ENCODE measurements at regions not wholly inside any gene's neighbourhood (a gene's known extent, or its start where the extent isn't known, plus 50 kb on each side); places are given as distances from the start of the nearest gene placed in this dataset.
"Not testable (repeated sequence)": the region's sequence is repeated elsewhere in the genome, so short reads cannot be mapped to it uniquely, and the experiment has no call there.

GRCh38 chrX:122224137-122224536, 959.9 kb upstream of the GRIA3 start:
- not testable (repeated sequence) for DNase-seq

DNA sequence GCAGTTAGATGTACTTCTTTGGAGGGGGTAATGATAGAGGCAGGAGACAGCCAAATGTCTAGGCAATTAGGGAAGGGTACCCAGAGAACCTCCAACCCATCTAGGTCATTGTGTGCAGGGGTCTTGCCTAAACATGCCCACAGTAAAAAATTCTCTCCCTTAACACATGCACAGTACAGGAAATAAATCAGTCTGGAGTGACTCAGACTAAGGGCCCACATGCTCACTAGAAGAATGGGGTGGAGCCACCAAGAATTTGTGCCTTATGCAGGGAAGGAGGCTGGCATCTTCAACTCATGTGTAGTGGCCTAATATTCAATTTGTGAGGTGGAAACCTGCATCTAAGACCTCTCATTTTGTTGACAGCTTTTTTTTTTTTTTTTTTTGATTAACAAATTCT, 945.3 kb upstream of the GRIA3 start:
- no peak for DNase-seq

DNA sequence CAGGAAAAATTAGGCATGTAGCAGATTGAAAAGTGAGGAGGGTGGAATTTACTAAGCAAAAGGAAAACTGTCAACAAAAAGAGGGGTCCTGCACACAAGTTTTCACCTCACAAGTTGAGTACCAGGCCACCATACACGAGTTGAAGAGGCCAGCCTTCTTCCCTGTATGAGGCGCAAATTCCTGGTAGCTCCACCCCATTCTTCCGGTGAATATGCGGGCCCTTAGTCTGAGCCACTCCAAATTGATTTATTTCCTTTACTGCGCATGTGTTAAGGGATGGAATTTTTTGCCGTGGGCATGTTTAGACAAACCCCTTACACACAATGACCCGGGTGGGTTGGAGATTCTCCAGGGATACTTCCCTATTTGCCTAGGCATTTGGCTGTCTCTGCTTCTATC, 942.1 kb upstream of the GRIA3 start:
- DNase-seq = no peak

DNA sequence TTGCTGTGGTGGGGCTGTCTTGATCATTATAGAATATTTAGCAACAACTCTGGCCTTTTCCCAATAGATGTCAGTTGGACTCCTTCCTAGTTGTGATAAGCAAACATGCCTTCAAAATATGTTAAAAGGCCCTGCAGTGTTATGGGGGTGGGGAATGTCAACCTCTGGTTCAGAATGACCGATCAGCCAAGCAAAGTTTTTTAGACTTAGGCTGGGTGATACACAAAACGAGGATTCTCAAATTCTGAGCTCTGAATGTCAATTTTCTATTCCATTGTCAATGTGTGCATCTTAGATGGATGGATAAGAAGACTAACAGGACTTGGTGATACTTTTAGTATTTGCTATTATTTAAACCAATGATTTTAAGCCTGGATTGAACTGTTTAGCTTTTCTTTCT, 940.0 kb upstream of the GRIA3 start:
- DNase-seq = no peak

DNA sequence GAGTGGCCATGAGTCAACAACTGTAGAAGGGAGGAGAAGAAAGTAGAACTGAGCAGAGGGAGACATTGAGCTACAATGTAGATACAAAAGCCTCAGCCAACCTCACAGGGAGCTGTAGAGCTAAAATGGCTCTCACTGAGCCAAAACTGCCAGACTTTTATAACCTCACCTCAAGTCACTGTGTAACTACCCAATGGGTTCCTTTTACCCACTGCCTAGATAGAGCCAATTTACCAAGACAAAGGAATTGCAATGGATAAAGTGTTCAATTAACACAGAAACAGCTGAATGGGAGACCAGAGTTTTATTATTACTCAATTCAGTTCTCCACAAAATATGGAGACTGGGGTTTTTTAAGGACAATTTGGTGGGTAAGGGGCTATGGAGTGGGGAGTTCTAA, 938.9 kb upstream of the GRIA3 start:
- DNase-seq = no peak

- DNase-seq = no peak
These were observed 938.1 kb upstream of the GRIA3 start for GRCh38 chrX:122245943-122246342.

- DNase-seq = no peak
These were observed 937.1 kb upstream of the GRIA3 start for GRCh38 chrX:122246937-122247336.

DNA sequence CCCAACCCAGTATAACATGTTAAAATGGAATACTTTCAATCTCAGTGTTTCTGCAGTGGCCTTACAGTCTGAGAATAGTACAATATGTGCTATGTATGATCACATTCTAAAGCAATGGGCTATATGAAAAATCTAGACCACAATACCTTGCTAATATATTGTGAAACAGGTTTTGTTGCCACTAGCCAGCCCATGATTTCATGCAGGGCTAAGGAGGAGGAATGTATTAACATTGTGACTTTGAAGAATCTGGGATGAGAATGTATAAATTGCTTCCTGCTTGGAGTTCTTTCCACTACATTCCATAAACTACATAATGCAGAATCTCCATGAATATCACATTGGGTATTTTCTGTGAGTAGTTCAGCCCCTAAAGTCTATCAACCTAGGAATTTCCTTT, 935.4 kb upstream of the GRIA3 start:
- no peak for DNase-seq

DNA sequence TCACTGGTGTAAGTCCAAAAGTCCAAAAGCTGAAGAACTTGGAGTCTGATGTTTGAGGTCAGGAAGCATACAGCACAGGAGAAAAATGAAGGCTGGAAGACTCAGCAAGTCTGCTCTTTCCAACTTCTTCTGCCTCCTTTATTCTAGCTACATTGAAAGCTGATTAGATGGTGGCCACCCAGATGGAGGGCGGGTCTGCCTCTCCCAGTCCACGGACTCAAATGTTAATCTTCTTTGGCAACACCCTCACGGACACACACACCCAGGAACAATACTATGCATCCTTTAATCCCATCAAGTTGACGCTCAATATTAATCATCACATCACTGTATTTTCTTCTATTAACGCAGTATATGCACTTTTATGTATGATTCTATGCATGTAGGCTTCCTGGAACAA, 931.6 kb upstream of the GRIA3 start:
- no peak for DNase-seq

- DNase-seq = no peak
These were observed 915.7 kb upstream of the GRIA3 start for GRCh38 chrX:122268353-122268752.

DNA sequence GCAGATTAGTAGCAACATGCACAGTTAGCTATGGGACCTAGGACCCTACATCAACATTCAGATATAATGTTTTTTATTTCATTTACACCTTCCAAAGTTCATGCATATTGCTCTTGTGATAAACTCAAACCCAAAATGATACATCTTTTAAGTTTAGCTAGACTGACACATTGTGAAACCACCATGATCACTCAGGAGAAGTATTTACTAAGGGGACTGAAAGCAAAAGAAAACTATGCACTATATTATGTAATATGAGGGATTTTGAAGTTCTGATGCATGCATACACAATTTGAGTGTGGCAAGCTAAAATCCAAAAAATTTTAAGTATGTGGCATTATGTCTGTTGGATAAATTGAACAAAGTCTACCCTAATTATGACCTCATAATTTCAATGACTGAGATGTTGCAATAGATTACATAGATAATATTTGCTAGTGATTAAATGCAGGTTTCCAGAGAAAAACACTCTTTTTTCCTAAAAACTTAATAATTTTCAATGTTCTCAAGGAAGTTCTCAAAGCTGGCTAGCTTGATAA, 914.8 kb upstream of the GRIA3 start:
- no peak for DNase-seq

DNA sequence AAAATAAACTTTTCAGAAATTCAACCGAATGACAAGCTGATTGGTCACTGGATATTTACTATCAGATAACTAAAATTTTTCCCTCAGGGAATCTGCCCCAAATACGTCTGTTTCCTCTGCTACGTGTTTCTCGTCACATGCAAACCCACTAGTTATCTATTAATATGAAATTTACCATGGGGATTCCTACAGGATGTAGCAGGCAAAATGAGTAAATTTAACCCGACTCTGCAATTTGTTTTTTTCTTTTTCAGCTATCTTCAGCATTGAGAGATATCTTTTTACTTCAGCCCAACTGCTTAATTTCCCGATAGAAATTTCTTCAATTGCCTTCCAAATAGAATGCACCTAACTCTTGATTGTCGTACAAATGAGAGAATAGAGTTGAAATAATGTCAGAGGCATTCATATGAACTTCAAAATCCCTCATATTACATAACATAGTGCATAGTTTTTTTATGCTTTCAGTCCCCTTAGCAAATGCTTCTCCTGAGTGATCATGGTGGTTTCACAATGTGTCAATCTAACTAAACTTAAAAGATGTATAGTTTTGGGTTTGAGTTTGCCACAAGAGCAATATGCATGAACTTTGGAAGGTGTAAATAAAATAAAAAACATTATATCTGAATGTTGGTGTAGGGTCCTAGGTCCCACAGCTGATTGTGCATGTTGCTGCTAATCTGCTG, 913.1 kb upstream of the GRIA3 start:
- no peak for DNase-seq

GRCh38 chrX:122272011-122272410, 912.1 kb upstream of the GRIA3 start:
- DNase-seq = no peak

DNA sequence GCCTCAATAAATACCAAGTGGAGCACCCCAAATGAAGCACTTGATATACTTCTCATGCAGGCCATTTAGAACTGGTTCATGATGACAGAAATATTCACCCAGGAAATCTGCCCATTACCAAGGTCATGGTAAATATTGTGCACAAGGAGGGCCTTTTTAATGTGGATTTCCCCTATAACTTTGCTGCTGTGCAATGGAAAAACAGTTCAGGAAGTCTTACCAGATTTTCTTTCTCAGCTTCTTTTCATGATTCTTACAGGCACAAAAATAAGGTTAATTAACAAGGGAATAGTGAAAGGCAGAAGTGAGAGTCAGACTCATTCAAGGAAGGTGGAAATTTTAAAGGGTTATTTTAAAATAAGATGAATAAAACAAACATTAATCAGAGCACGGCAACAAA, 904.3 kb upstream of the GRIA3 start:
- DNase-seq = no peak

- DNase-seq = not testable (repeated sequence)
These were observed 884.3 kb upstream of the GRIA3 start for GRCh38 chrX:122299822-122300221.

DNA sequence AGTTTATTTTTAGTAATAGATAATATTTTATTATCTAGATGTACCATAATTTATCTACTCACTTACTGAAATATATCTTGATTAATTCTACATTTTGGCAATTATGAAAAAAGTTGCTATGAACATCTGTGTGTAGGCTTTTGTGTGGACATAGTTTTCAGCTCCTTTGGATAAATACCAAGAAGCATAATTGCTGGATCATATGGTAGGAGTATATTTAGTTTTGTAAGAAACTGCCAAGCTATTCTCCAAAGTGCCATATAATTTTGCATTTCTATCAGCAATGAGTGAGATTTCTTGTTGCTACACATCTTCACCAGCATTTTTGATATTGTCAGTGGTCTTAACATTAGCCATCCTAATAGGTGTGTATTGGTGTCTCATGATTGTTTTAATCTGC, 882.6 kb upstream of the GRIA3 start:
- DNase-seq = no peak

- DNase-seq = no peak
These were observed 880.3 kb upstream of the GRIA3 start for GRCh38 chrX:122303761-122304160.

DNA sequence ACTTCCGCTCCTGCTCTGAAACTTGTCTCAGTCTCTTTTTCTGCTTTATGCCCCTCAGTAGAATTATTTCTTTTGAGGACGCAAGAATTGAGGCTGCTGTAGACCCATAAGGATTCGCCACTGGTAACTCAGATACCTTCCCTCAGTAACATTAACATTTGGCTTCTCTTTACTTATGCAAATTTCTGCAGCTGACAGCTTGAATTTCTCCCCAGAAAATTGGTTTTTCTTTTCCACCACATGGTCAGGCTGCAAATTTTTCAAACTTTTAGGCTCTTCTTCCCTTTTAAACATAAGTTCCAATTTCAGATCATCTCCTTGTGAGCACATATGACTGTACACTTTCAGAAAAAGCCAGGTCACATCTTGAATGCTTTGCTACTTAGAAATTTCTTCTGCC, 839.3 kb upstream of the GRIA3 start:
- no peak for DNase-seq

- DNase-seq = no peak
These were observed 820.8 kb upstream of the GRIA3 start for GRCh38 chrX:122363112-122363795.

- not testable (repeated sequence) for DNase-seq
These were observed 808.5 kb upstream of the GRIA3 start for GRCh38 chrX:122375533-122375932.

DNA sequence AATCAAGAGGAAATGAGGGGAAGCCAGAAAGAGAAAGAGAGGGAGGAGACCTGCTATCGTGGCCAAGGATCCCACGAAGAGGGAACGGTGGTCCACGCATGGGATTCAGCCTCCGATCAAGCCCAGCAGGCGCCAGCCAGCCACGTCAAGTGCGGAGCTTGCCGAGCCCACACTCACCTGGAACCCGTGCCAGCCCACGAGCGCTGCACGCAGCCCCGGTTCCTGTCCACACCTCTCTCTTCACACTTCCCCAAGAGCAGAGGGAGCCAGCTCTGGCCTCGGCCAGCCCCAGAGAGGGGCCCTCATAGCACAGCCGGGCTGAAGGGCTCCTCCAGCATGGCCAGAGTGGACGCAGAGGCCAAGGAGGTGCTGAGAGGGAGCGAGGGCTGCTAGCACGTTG, 795.1 kb upstream of the GRIA3 start:
- no peak for DNase-seq

GRCh38 chrX:122418758-122419157, 765.3 kb upstream of the GRIA3 start:
- no peak for DNase-seq

GRCh38 chrX:122421434-122422121, 762.5 kb upstream of the GRIA3 start:
- no peak for DNase-seq

GRCh38 chrX:122422547-122422946, 761.5 kb upstream of the GRIA3 start:
- DNase-seq = no peak

Measured in suppressor macrophage (primary cell).